ENCODE measurements at regions not wholly inside any gene's neighbourhood (a gene's known extent, or its start where the extent isn't known, plus 50 kb on each side); places are given as distances from the start of the nearest gene placed in this dataset.

DNA sequence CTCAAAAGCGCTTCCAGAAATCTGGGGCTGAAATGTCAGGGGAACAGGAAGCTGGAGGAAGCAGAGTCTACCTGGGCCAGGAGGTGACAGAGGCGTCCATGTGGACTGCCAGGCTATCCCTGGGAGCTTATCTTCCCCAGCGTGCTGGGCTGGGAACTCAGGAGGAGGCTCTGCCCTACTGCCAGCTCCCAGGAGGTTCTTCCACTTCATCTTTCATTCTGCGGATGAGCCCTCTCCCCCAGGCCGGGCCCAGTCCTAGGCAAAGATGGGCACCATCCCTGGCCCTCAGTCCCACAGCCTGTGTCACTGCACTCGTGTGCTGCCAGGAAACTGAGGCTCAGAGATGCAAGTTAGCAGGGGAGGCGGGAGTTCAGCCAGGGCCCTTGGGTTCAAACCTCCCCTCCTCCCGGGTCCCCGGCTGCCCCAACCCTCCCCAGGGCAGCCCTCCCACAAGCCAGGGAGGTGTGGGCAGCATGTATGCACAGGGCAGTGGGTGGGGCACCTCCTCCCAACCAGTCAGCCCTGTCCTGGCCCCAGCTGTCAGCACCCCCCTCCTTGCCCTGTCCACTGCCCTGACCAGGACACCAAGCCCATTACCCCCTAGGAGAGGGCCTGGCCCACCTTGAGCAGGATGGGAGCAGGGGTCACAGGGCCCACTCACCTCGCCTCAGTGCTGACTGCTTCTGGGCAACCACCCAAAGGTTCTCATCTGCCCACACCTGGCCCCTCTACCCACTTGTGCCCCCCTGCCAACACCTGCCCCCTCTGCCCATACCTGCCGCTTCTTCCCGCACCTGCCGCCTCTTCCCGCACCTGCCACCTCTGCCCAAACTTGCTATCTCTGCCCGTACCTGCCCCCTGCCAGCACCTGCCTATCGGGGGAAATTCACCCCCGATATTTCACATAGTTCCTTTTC lies 226.0 kb downstream of the NPHP4 start:
- peaks cover 0 to 52% (median 8%) of the 10 kb centered on the region in 9 donors for H3K27me3 ChIP-seq
- 71 to 80% (median 77%) methylated on average over 16 to 17 of the region's 17 CpGs for WGBS, 4 donors
- ATAC-seq (no peak), DNase-seq (peak in 1 of 5 donors; percentile 37)
- peaks cover 0 to 5% (median 0%) of the 10 kb centered on the region in 12 donors for H3K9me3 ChIP-seq
- H3K36me3 ChIP-seq: no peaks in the 10 kb centered on the region
- H3K4me3 ChIP-seq: no peak overlapping the region
- intact Hi-C loops (cut with DNase I): no loop called here
- H3K27ac ChIP-seq: no peak overlapping the region
- H3K4me1 ChIP-seq: peaks cover 0 to 14% (median 0%) of the 10 kb centered on the region in 12 donors
- TF ChIP-seq, protein P1, sequence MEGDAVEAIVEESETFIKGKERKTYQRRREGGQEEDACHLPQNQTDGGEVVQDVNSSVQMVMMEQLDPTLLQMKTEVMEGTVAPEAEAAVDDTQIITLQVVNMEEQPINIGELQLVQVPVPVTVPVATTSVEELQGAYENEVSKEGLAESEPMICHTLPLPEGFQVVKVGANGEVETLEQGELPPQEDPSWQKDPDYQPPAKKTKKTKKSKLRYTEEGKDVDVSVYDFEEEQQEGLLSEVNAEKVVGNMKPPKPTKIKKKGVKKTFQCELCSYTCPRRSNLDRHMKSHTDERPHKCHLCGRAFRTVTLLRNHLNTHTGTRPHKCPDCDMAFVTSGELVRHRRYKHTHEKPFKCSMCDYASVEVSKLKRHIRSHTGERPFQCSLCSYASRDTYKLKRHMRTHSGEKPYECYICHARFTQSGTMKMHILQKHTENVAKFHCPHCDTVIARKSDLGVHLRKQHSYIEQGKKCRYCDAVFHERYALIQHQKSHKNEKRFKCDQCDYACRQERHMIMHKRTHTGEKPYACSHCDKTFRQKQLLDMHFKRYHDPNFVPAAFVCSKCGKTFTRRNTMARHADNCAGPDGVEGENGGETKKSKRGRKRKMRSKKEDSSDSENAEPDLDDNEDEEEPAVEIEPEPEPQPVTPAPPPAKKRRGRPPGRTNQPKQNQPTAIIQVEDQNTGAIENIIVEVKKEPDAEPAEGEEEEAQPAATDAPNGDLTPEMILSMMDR (IDR thresholded peaks at IDR 0.05): no peak
- no peak for TF ChIP-seq POLR2A (IDR thresholded peaks at IDR 0.05)

DNA sequence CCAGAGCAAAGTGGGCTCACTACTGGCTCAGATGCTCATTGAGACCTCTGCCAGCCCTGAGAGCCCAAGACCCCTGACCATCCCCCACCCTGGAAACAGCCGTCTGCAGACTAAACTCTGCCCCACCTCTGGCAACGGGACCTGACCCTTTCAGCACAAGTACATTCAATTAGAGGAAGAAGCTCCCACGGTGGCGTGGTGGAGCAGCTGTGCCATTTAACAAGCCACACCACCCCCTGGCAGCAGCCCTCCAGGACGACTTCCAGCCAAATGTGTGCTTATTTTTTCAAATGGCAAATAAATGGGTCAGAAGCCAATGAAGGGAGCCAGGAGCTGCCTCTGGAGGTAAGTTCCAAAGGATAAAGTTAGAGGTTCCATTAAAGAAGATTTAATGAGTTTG lies 226.7 kb downstream of the NPHP4 start:
- TF ChIP-seq POLR2A (IDR thresholded peaks at IDR 0.05): no peak
- TF ChIP-seq, protein P1 (IDR thresholded peaks at IDR 0.05): no peak
- H3K27ac ChIP-seq: no peak overlapping the region
- H3K27me3 ChIP-seq: peaks cover 0 to 52% (median 8%) of the 10 kb centered on the region in 9 donors
- peaks cover 0 to 6% (median 0%) of the 10 kb centered on the region in 12 donors for H3K4me1 ChIP-seq
- WGBS, 4 donors: 15 to 48% (median 21%) methylated on average over 5 of the region's 5 CpGs
- peaks cover 0 to 12% (median 0%) of the 10 kb centered on the region in 12 donors for H3K9me3 ChIP-seq
- ATAC-seq (no peak), DNase-seq (no peak)
- H3K36me3 ChIP-seq: no peaks in the 10 kb centered on the region
- no peak overlapping the region for H3K4me3 ChIP-seq
- intact Hi-C loops (cut with DNase I): no loop called here

DNA sequence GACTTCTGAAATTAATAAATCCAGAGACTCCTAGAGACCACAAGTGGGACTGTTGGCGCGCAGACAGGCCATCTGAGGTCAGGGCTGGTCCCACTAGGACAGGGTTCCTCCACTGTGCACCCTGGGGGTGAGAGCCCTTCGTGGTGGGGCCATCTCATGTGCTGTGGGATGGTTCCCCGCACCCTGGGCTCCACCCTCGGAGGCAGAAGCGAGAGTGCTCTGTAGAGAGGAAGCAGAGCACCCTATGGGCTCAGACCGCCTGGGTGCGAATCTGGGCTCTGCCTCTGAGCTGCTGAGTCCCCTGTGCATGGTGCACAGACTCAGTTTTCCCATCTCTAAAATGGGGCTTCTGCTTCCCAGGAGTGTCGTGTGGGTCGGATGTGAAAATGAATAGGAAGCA lies 227.3 kb downstream of the NPHP4 start:
- no peaks in the 10 kb centered on the region for H3K36me3 ChIP-seq
- no peak overlapping the region for H3K4me3 ChIP-seq
- intact Hi-C loops (cut with DNase I): no loop called here
- H3K4me1 ChIP-seq: peaks cover 0 to 6% (median 0%) of the 10 kb centered on the region in 12 donors
- H3K27ac ChIP-seq: no peak overlapping the region
- DNase-seq: no peak
- no peak for ATAC-seq
- 78 to 85% (median 83%) methylated on average over 10 of the region's 10 CpGs for WGBS, 4 donors
- H3K27me3 ChIP-seq: peaks cover 0 to 51% (median 8%) of the 10 kb centered on the region in 9 donors
- TF ChIP-seq, protein P1 (IDR thresholded peaks at IDR 0.05): no peak
- TF ChIP-seq POLR2A (IDR thresholded peaks at IDR 0.05): no peak
- H3K9me3 ChIP-seq: peaks cover 0 to 17% (median 0%) of the 10 kb centered on the region in 12 donors

DNA sequence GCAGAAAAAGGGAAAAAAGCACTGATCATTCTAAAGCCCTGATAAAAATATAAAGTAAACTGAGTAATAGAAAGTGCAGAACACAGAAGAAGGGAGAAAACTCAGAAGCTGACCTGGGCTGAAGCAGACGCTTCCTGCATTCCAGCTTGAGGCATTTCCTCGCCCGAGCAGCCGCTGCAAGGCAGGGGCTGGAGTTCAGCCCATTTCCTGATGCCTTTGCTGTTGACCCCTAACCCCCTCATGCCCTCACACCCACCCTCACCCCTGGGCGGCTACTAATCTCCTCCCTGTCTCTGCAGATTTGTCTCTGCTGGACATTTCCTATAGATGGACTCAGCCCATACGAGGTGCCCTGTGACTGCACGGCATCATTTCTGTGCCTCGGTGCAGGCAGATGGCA lies 227.8 kb downstream of the NPHP4 start:
- TF ChIP-seq POLR2A (IDR thresholded peaks at IDR 0.05): no peak
- TF ChIP-seq, protein P1 (IDR thresholded peaks at IDR 0.05): no peak
- intact Hi-C loops (cut with DNase I): no loop called here
- H3K4me1 ChIP-seq: peaks cover 0 to 6% (median 0%) of the 10 kb centered on the region in 12 donors

More for the DNA sequence above, 227.8 kb downstream of the NPHP4 start:
- no peak overlapping the region for H3K27ac ChIP-seq
- 30 to 35% (median 31%) methylated on average over 8 of the region's 8 CpGs for WGBS, 4 donors
- H3K27me3 ChIP-seq: peaks cover 0 to 51% (median 8%) of the 10 kb centered on the region in 9 donors
- DNase-seq (no peak), ATAC-seq (no peak)
- no peak overlapping the region for H3K4me3 ChIP-seq
- peaks cover 0 to 18% (median 0%) of the 10 kb centered on the region in 12 donors for H3K9me3 ChIP-seq
- no peaks in the 10 kb centered on the region for H3K36me3 ChIP-seq

Data from heart left ventricle (tissue), 16 donors.